ENCODE measurements at regions not wholly inside any gene's neighbourhood (a gene's known extent, or its start where the extent isn't known, plus 50 kb on each side); places are given as distances from the start of the nearest gene placed in this dataset.

GRCh38 chr13:82847595-82847994 lies 1034.7 kb downstream of the SLITRK1 start:
- TF ChIP-seq CTCF (IDR thresholded peaks at IDR 0.05 in 2 of 3, conservative IDR thresholded peaks at IDR 0.05 in 1 of 3; ENCODE audit: control insufficient read depth in 2 of 3, extremely low read depth in 1 of 3, insufficient read depth in 1 of 3, low read depth in 3 of 3, low read length in 3 of 3) (no peak), MYC (IDR thresholded peaks at IDR 0.05; ENCODE audit: insufficient read depth, insufficient read length, insufficient replicate concordance, low read length, severe bottlenecking) (no peak), ESRRA (IDR thresholded peaks at IDR 0.05; ENCODE audit: low read length) (no peak)

Data from GM12878 (cell line).